Duodenal mucosa (tissue), 2 donors: ENCODE measurements at regions not wholly inside any gene's neighbourhood (a gene's known extent, or its start where the extent isn't known, plus 50 kb on each side); places are given as distances from the start of the nearest gene placed in this dataset.
A peak's percentile ranks its signal among the peaks of the same experiment; 100 is the strongest.

ENCODE experiments used
- H3K27ac ChIP-seq: one replicate; pipeline ENCODE4 v1.7.0; 2013; ENCODE audit warnings: low read depth, low read length
- H3K27me3 ChIP-seq, 2 donors: one replicate each; pipeline ENCODE4 v1.7.0; 2013; ENCODE audit warnings: low read length in 2 of 2, control low read depth in 1 of 2; ENCODE audit not compliant: insufficient read depth in 2 of 2, control insufficient read depth in 1 of 2
- H3K36me3 ChIP-seq, 2 donors: one replicate each; pipeline ENCODE4 v1.7.0; 2013; ENCODE audit warnings: low read length in 2 of 2, control low read depth in 1 of 2; ENCODE audit not compliant: insufficient read depth in 2 of 2, control insufficient read depth in 1 of 2
- H3K4me1 ChIP-seq, 2 donors: one replicate each; pipeline ENCODE4 v1.7.0; 2013; ENCODE audit warnings: low read length in 2 of 2, control low read depth in 1 of 2; ENCODE audit not compliant: insufficient read depth in 2 of 2, control insufficient read depth in 1 of 2
- H3K4me3 ChIP-seq, 2 donors: one replicate each; pipeline ENCODE4 v1.7.0; 2013; ENCODE audit warnings: low read length in 2 of 2, low read depth in 1 of 2
- H3K9ac ChIP-seq, 2 donors: one replicate each; pipeline ENCODE4 v1.7.0; 2013; ENCODE audit warnings: low read length in 2 of 2, low read depth in 1 of 2
- H3K9me3 ChIP-seq, 2 donors: one replicate each; pipeline ENCODE4 v1.7.0; 2013; ENCODE audit warnings: low read length in 2 of 2, control low read depth in 1 of 2; ENCODE audit not compliant: control insufficient read depth in 1 of 2

DNA sequence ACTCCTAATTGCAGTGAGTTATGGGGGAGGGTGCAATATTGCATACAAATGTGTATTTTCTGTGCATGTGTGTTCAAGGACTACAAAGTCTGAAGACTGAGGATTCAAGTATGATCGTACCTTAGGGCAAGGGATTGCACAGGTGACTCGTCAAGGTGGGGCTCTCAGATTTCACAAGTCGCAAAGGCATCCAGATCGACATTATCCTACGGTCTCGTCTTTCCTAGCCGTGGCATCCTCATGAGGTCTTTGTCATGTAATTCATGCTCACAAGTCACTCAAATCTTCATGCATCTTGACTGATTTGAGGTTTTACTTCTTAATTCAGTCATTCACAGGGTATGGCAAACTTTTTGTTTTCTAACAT is 191.4 kb upstream of the HES1 start:
- no peaks in the 10 kb centered on the region for H3K36me3 ChIP-seq
- no peaks in the 10 kb centered on the region for H3K27me3 ChIP-seq
- no peaks in the 10 kb centered on the region for H3K9me3 ChIP-seq
- peaks cover 13 to 18% of the 10 kb centered on the region in 2 donors for H3K4me1 ChIP-seq
- H3K27ac ChIP-seq = no peak overlapping the region
- no peak overlapping the region for H3K9ac ChIP-seq
- no peak overlapping the region for H3K4me3 ChIP-seq

DNA sequence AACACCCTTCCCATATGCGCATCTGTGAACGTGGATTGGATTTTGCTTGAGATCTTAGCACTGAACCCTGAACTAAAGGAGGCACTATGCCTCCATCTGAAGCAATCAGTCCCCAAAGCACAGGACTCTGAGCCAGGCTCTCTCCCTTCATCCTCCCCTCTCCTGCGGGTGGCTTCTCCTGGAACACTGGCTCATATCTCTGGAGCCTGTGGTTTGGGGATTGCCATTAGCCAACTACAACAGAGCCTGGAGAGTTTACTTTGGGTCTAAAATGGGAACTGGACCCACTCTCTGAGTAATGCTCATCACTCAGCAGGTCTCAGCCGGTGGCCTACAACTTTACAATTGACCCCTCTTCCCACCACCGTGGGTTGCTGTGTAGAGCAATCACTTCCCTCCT is 190.8 kb upstream of the HES1 start:
- no peak overlapping the region for H3K4me3 ChIP-seq
- H3K27ac ChIP-seq = no peak overlapping the region
- no peaks in the 10 kb centered on the region for H3K9me3 ChIP-seq
- H3K9ac ChIP-seq = no peak overlapping the region
- H3K36me3 ChIP-seq = no peaks in the 10 kb centered on the region
- H3K27me3 ChIP-seq = no peaks in the 10 kb centered on the region
- H3K4me1 ChIP-seq = peaks cover 13 to 18% of the 10 kb centered on the region in 2 donors

DNA sequence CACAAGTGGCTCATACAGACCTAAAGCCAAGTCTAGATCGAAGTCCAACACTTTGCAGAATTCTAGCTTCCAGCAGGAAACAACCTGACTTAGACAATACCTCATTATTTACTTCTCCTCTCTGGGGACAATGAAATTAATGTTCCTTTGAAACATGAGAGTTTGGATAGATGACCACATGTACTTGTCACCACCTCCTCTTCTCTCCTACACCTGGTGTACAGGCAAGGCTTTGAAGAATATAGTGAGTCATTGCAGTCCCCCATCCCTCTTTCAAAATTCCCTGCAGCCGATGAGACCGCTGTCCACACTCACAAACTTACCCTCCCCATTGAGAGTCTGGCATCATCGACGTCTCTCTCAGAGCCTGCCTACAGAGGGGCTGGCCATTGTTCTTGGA is 189.0 kb upstream of the HES1 start:
- H3K36me3 ChIP-seq = no peaks in the 10 kb centered on the region
- H3K27ac ChIP-seq = no peak overlapping the region
- peaks cover 13 to 18% of the 10 kb centered on the region in 2 donors for H3K4me1 ChIP-seq
- no peaks in the 10 kb centered on the region for H3K9me3 ChIP-seq
- no peaks in the 10 kb centered on the region for H3K27me3 ChIP-seq
- H3K4me3 ChIP-seq = no peak overlapping the region
- no peak overlapping the region for H3K9ac ChIP-seq

DNA sequence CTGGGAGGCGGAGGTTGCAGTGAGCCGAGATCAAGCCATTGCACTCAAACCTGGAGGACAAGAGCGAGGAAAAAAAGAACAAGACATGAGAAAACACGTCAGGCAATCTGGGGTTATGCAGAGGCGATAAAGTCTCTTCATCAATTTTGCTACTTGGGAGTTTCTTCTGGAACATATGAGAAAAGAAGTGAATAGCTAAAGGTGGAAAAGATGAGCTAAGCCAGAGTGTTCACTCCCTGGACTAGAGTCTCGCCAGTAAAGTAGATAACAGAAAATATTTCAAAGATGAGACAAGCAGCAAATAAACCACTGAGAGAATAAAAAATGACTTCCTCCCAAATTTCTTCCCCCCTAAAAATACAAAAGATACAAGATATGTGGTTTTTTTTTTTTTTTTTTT is 188.4 kb upstream of the HES1 start:
- H3K4me3 ChIP-seq = no peak overlapping the region
- H3K27me3 ChIP-seq = no peaks in the 10 kb centered on the region
- H3K9ac ChIP-seq = no peak overlapping the region
- no peak overlapping the region for H3K27ac ChIP-seq
- H3K4me1 ChIP-seq = peaks cover 13 to 18% of the 10 kb centered on the region in 2 donors
- H3K36me3 ChIP-seq = no peaks in the 10 kb centered on the region
- no peaks in the 10 kb centered on the region for H3K9me3 ChIP-seq

DNA sequence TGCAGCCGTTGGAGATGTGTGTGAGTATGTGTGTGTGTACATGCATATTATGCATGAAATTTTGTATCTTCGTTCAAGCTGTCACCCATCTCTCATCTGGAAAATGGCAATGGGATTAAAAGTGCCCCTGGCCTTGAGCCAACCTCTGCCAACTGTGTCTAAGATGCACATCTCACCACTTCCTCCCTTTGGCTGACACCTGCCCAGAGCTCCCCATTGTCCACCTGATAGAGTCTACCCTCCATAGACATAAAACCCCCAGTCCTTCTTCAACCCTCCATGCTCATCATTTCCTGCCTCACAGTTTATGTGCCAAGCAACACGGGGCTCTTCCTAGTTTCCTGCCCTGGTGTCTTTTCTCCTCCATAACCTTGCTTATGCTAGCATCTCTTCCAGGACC is 187.5 kb upstream of the HES1 start:
- H3K36me3 ChIP-seq = no peaks in the 10 kb centered on the region
- no peak overlapping the region for H3K9ac ChIP-seq
- peaks cover 10 to 12% of the 10 kb centered on the region in 2 donors for H3K4me1 ChIP-seq
- no peak overlapping the region for H3K27ac ChIP-seq
- H3K27me3 ChIP-seq = no peaks in the 10 kb centered on the region
- H3K4me3 ChIP-seq = no peak overlapping the region
- no peaks in the 10 kb centered on the region for H3K9me3 ChIP-seq

DNA sequence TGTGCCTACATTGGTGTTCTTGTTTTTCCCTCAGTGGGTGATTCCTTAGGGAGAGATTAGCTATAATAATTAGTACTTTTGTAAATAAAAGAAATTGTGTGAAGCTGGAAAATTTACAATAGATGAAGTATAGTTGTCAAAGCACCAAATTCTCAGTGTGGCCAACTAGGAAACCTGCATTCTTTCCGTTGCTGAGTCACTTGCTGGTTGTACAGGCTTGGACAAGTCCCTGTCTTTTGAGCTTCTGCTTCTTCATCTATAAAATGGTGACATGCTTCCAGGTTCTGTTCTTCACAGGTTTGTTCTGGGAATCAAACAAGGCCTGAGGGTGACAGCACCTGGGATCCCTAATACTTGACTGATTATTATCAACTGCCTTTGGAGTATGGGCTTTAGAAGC is 184.1 kb upstream of the HES1 start:
- Histone ChIP-seq H3K4me3 (no peak overlapping the region), H3K9me3 (peaks cover 6 to 12% of the 10 kb centered on the region in 2 donors), H3K4me1 (peaks cover 2 to 5% of the 10 kb centered on the region in 2 donors), H3K36me3 (no peaks in the 10 kb centered on the region), H3K27ac (no peak overlapping the region), H3K27me3 (no peaks in the 10 kb centered on the region), H3K9ac (no peak overlapping the region)

DNA sequence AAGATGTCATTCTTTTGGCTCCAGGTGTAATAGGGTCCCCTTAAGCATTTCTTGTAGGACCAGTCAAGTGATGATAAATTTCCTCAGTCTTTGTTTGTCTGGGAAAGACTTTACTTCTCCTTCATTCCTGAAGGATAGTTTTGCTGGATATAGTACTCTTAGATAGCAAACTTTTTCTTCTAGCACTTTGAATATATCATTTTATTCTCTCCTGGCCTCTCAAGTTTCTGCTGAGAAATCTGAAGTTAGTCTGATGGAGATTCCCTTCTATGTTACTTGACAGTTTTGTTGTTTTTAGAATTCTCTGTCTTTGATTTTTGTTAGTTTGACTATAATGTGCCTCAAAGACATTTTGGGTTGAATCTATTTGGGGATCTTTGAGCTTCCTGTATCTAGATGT is 181.2 kb upstream of the HES1 start:
- Histone ChIP-seq H3K36me3 (no peaks in the 10 kb centered on the region), H3K9me3 (peaks cover 6 to 12% of the 10 kb centered on the region in 2 donors), H3K27me3 (no peaks in the 10 kb centered on the region)

DNA sequence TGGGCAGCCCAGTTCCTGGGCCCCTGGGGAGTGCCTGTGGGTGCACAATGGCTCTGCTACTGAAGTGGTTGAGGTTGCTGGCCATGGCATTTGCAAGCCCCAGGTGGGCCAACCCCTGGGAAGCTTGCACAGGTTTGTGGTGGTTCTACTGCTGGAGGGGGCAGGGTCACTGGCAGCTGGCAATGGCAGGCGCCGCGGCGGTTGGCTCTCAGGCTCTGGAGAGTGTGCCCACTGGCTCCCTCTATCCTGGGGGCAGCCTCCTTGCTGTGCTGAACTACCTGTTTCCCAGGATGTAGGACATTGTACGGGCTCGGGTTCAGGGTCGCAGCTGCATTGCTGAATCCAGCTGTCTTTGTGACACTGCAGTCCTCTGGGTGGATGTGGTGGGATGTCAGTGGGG is 180.2 kb upstream of the HES1 start:
- H3K9ac ChIP-seq = no peak overlapping the region
- H3K36me3 ChIP-seq = no peaks in the 10 kb centered on the region

More for the DNA sequence above, 181.2 kb upstream of the HES1 start:
- Histone ChIP-seq H3K4me3 (no peak overlapping the region), H3K9ac (no peak overlapping the region), H3K27ac (no peak overlapping the region), H3K4me1 (peaks cover 0 to under 1% of the 10 kb centered on the region in 2 donors)

DNA sequence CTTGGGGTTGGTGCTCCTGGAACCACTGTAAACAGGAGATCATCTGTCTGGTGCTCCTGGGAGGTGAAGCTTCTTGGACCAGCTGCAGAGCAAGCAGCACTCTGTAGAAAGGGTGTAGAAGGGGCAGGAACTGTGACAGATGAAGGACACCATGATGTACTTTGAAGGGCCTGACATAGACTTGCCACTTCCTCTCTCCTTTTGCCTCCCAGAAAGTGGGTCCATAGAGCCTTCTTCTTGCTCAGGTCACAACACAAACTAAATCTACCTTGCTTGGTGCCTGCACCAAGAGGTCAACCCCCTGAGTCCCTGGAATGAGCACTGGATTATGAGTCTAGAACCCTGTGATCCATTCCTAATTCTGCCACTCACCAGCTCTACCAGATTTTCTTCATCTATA is 176.1 kb upstream of the HES1 start:
- Histone ChIP-seq H3K36me3 (no peaks in the 10 kb centered on the region), H3K27ac (no peak overlapping the region), H3K4me3 (no peak overlapping the region), H3K4me1 (peaks cover 37 to 38% of the 10 kb centered on the region in 2 donors), H3K27me3 (peaks cover 0 to 5% of the 10 kb centered on the region in 2 donors), H3K9ac (no peak overlapping the region), H3K9me3 (peaks cover 2% of the 10 kb centered on the region in 2 donors)

More for the DNA sequence above, 180.2 kb upstream of the HES1 start:
- Histone ChIP-seq H3K27ac (no peak overlapping the region), H3K9me3 (peaks cover 6 to 12% of the 10 kb centered on the region in 2 donors), H3K4me3 (no peak overlapping the region), H3K4me1 (peaks cover 9 to 10% of the 10 kb centered on the region in 2 donors), H3K27me3 (peaks cover 0 to 5% of the 10 kb centered on the region in 2 donors)

DNA sequence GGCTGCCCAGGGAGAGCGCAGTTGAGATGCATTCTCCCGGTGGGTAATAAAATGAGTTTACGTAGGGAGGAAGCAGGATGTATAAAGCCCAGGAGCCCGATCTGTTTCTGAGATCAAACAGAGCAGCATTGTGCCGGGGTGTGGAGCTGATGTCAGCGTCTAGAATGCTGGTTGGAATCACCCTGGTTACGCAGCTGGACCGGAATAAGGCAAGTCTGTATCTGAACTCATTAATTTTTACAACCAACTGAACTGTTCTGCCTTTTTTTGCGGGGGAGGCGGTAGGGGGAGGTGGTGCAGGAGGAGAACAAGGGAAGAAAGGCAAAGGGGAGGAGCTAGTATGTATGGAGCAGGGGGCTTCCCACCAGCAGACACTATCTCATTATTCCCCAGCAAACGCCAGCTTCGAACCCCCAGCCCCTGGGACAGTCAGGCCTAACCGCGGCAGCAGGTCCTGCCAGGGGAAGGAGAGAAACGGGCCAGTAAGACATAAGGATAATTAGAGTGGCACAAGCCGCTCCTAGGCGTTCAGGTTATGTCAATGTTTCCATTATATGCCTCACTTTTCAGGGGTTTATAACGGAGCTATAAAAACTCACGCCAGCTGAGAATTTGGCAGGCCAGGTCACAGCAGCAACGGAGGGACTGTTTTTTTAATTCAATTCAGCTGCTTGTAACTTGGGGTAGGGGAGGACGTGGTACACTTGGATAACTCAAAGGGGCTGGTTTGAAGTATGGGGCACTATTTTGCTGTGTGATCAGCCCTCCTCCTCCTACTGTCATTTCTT is 175.3 kb upstream of the HES1 start:
- Histone ChIP-seq H3K27ac (no peak overlapping the region), H3K36me3 (no peaks in the 10 kb centered on the region), H3K9me3 (no peaks in the 10 kb centered on the region), H3K9ac (peak overlapping the region in 1 of 2 donors; percentile 13), H3K27me3 (peaks cover 0 to 5% of the 10 kb centered on the region in 2 donors), H3K4me1 (peaks cover 43 to 44% of the 10 kb centered on the region in 2 donors), H3K4me3 (no peak overlapping the region)
